ENCODE measurements at regions not wholly inside any gene's neighbourhood (a gene's known extent, or its start where the extent isn't known, plus 50 kb on each side); places are given as distances from the start of the nearest gene placed in this dataset.

DNA sequence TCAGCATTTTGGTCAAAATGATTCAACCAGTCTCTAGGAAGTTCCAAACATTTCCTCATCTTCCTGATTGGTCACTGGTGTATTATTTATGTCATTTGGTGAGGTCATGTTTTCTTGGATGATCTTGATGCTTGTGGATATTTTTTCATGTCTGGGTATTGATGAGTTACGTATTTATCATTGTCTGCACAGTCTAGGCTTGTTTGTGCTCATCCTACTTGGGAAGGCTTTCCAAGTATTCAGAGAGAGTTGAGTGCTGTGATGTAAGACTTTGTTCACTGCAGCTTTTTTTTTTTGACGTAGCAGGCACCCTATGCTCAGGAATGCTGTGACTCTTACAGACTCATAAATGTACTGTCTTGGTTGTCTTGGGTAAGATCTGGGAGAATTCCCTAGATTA, 509.5 kb downstream of the SLITRK1 start:
- no peak overlapping the region for H2AFZ ChIP-seq (ENCODE audit: low read length)
- no peaks in the 10 kb centered on the region for H4K20me1 ChIP-seq (ENCODE audit: insufficient read depth, low read length)
- intact Hi-C loops (cut with micrococcal nuclease; ENCODE audit: unreplicated experiment): no loop called here
- no peak overlapping the region for H3K27ac ChIP-seq (ENCODE audit: low read depth, low read length, poor library complexity, severe bottlenecking)
- H3K4me2 ChIP-seq (ENCODE audit: low read length): no peak overlapping the region
- H3K36me3 ChIP-seq (ENCODE audit: insufficient read depth, low read length): no peaks in the 10 kb centered on the region
- no TSS peak for BruUV-seq (replicated peaks)
- H3K79me2 ChIP-seq (ENCODE audit: insufficient read depth, low read depth, low read length): no peaks in the 10 kb centered on the region
- no peaks in the 10 kb centered on the region for H3K9me3 ChIP-seq (ENCODE audit: low read length)
- DNase-seq (ENCODE audit: low spot score): no peak
- no peaks in the 10 kb centered on the region for H3K9me2 ChIP-seq (ENCODE audit: insufficient read depth, low read length)
- no peak overlapping the region for H3K4me3 ChIP-seq (ENCODE audit: low read depth, low read length, poor library complexity, severe bottlenecking)
- no peaks in the 10 kb centered on the region for H3K4me1 ChIP-seq (ENCODE audit: insufficient read depth, low read length, poor library complexity, severe bottlenecking)
- no peak for TF ChIP-seq EZH2phosphoT487 (IDR thresholded peaks at IDR 0.05; ENCODE audit: borderline replicate concordance, low read depth, low read length)
- TF ChIP-seq, protein P1, sequence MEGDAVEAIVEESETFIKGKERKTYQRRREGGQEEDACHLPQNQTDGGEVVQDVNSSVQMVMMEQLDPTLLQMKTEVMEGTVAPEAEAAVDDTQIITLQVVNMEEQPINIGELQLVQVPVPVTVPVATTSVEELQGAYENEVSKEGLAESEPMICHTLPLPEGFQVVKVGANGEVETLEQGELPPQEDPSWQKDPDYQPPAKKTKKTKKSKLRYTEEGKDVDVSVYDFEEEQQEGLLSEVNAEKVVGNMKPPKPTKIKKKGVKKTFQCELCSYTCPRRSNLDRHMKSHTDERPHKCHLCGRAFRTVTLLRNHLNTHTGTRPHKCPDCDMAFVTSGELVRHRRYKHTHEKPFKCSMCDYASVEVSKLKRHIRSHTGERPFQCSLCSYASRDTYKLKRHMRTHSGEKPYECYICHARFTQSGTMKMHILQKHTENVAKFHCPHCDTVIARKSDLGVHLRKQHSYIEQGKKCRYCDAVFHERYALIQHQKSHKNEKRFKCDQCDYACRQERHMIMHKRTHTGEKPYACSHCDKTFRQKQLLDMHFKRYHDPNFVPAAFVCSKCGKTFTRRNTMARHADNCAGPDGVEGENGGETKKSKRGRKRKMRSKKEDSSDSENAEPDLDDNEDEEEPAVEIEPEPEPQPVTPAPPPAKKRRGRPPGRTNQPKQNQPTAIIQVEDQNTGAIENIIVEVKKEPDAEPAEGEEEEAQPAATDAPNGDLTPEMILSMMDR (conservative IDR thresholded peaks at IDR 0.05; ENCODE audit: low read length): no peak
- POLR2A ChIA-PET: no interaction called here
- CTCF ChIA-PET (ENCODE audit: unreplicated experiment): no interaction called here

- Histone ChIP-seq H3K27ac (ENCODE audit: low read depth, low read length, poor library complexity, severe bottlenecking) (no peak overlapping the region), H3K9me2 (ENCODE audit: insufficient read depth, low read length) (no peaks in the 10 kb centered on the region), H2AFZ (ENCODE audit: low read length) (no peak overlapping the region), H3K9me3 (ENCODE audit: low read length) (peaks cover 4% of the 10 kb centered on the region; the same call in 1 of the 2 replicates), H3K4me3 (ENCODE audit: low read depth, low read length, poor library complexity, severe bottlenecking) (no peak overlapping the region), H3K36me3 (ENCODE audit: insufficient read depth, low read length) (no peaks in the 10 kb centered on the region), H3K4me1 (ENCODE audit: insufficient read depth, low read length, poor library complexity, severe bottlenecking) (no peaks in the 10 kb centered on the region), H4K20me1 (ENCODE audit: insufficient read depth, low read length) (no peaks in the 10 kb centered on the region), H3K4me2 (ENCODE audit: low read length) (no peak overlapping the region), H3K79me2 (ENCODE audit: insufficient read depth, low read depth, low read length) (no peaks in the 10 kb centered on the region)
- TF ChIP-seq, protein P1 (conservative IDR thresholded peaks at IDR 0.05; ENCODE audit: low read length): no peak
- no peak for TF ChIP-seq EZH2phosphoT487 (IDR thresholded peaks at IDR 0.05; ENCODE audit: borderline replicate concordance, low read depth, low read length)
- intact Hi-C loops (cut with micrococcal nuclease; ENCODE audit: unreplicated experiment): no loop called here
- CTCF ChIA-PET (ENCODE audit: unreplicated experiment): no interaction called here
- no TSS peak for BruUV-seq (replicated peaks)
- POLR2A ChIA-PET: no interaction called here
- DNase-seq (ENCODE audit: low spot score): no peak
These were observed 516.6 kb downstream of the SLITRK1 start for GRCh38 chr13:83365723-83366122.

DNA sequence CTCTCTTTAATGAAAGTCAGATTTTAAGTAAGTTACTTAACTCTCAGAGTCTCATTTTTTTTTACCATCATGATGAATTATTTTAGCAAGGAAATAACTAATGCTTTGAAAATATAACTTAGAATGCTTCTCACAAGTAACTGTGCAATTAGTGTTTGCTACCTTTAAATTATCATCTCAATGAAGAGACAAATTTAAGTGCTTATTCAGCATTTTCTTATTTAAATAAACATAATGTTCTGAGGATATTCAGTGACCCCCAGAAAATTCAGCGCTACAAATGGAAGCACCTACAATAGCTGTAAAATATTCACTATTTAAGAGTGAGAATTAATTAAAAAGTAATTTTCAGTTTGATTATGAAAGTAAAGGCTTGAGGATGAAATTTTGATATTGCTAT, 527.2 kb downstream of the SLITRK1 start:
- Histone ChIP-seq H4K20me1 (ENCODE audit: insufficient read depth, low read length) (no peaks in the 10 kb centered on the region), H3K27ac (ENCODE audit: low read depth, low read length, poor library complexity, severe bottlenecking) (no peak overlapping the region), H3K9me3 (ENCODE audit: low read length) (0 out of 2 replicates have a peak, but pooled peaks cover 4% of the 10 kb centered on the region), H3K4me1 (ENCODE audit: insufficient read depth, low read length, poor library complexity, severe bottlenecking) (no peaks in the 10 kb centered on the region), H3K36me3 (ENCODE audit: insufficient read depth, low read length) (no peaks in the 10 kb centered on the region), H2AFZ (ENCODE audit: low read length) (no peak overlapping the region), H3K4me3 (ENCODE audit: low read depth, low read length, poor library complexity, severe bottlenecking) (no peak overlapping the region), H3K4me2 (ENCODE audit: low read length) (no peak overlapping the region), H3K79me2 (ENCODE audit: insufficient read depth, low read depth, low read length) (no peaks in the 10 kb centered on the region), H3K9me2 (ENCODE audit: insufficient read depth, low read length) (no peaks in the 10 kb centered on the region)
- ChIA-PET CTCF (ENCODE audit: unreplicated experiment) (no interaction called here), POLR2A (no interaction called here)
- intact Hi-C loops (cut with micrococcal nuclease; ENCODE audit: unreplicated experiment): no loop called here
- TF ChIP-seq EZH2phosphoT487 (IDR thresholded peaks at IDR 0.05; ENCODE audit: borderline replicate concordance, low read depth, low read length): no peak
- TF ChIP-seq, protein P1 (conservative IDR thresholded peaks at IDR 0.05; ENCODE audit: low read length): no peak
- BruUV-seq (replicated peaks): no TSS peak
- DNase-seq (ENCODE audit: low spot score): no peak
